ENCODE measurements at regions not wholly inside any gene's neighbourhood (a gene's known extent, or its start where the extent isn't known, plus 50 kb on each side); places are given as distances from the start of the nearest gene placed in this dataset.

DNA sequence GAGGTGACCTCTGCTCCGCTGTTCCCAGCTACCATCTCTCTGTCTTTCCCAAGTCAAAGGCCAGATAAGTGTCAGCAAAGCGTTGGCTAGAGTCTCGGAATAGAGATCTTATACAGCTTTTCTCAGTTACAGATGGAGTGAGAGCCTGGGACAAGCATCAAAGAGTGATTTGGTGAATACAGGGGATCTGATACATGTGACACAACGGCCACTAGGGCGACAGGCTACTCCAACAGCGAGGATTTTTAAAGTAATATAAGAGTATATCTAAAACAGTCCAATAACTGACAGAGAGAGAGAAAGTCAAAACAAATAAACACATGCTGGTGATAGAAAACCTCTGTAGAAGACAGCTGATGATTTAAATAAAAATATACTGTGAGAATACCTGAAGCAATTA is 433.1 kb upstream of the SMIM31 start:
- no peak overlapping the region for H3K4me3 ChIP-seq (ENCODE audit: low read depth, low read length)
- DNase-seq (ENCODE audit: low read depth): no peak
- no peak for TF ChIP-seq POLR2A (IDR thresholded peaks at IDR 0.05; ENCODE audit: extremely low read depth, insufficient read length)
- TF ChIP-seq, protein P1, sequence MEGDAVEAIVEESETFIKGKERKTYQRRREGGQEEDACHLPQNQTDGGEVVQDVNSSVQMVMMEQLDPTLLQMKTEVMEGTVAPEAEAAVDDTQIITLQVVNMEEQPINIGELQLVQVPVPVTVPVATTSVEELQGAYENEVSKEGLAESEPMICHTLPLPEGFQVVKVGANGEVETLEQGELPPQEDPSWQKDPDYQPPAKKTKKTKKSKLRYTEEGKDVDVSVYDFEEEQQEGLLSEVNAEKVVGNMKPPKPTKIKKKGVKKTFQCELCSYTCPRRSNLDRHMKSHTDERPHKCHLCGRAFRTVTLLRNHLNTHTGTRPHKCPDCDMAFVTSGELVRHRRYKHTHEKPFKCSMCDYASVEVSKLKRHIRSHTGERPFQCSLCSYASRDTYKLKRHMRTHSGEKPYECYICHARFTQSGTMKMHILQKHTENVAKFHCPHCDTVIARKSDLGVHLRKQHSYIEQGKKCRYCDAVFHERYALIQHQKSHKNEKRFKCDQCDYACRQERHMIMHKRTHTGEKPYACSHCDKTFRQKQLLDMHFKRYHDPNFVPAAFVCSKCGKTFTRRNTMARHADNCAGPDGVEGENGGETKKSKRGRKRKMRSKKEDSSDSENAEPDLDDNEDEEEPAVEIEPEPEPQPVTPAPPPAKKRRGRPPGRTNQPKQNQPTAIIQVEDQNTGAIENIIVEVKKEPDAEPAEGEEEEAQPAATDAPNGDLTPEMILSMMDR (IDR thresholded peaks at IDR 0.05; ENCODE audit: low read depth, low read length): no peak
- TF ChIP-seq MYC (IDR thresholded peaks at IDR 0.05; ENCODE audit: low read depth, low read length): no peak
- TF ChIP-seq, protein P2, sequence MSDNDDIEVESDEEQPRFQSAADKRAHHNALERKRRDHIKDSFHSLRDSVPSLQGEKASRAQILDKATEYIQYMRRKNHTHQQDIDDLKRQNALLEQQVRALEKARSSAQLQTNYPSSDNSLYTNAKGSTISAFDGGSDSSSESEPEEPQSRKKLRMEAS (IDR thresholded peaks at IDR 0.05; ENCODE audit: low read depth, low read length): no peak

DNA sequence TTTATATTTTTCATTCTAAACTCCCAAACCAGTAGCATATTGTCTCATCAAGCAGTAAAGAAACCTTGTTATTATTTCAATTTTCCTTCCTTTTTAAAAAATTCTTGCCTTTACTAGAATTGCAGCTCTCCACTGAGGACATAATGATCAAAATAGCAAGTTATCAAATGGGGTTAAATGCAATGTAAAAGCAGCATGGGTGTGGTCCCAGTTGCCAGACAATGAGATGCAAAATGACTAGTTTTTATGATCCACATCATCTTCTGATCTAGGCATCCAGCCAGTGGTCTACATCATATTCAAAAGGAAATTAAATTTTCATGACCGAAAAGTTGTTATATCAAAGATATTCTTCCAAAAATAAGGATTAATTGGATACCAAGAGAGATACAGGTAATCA is 427.9 kb upstream of the SMIM31 start:
- no peak for DNase-seq (ENCODE audit: low read depth)
- no peak overlapping the region for H3K4me3 ChIP-seq (ENCODE audit: low read depth, low read length)
- TF ChIP-seq MYC (IDR thresholded peaks at IDR 0.05; ENCODE audit: low read depth, low read length) (no peak), POLR2A (IDR thresholded peaks at IDR 0.05; ENCODE audit: extremely low read depth, insufficient read length) (no peak)
- TF ChIP-seq, protein P1 (IDR thresholded peaks at IDR 0.05; ENCODE audit: low read depth, low read length): no peak
- TF ChIP-seq, protein P2 (IDR thresholded peaks at IDR 0.05; ENCODE audit: low read depth, low read length): no peak

DNA sequence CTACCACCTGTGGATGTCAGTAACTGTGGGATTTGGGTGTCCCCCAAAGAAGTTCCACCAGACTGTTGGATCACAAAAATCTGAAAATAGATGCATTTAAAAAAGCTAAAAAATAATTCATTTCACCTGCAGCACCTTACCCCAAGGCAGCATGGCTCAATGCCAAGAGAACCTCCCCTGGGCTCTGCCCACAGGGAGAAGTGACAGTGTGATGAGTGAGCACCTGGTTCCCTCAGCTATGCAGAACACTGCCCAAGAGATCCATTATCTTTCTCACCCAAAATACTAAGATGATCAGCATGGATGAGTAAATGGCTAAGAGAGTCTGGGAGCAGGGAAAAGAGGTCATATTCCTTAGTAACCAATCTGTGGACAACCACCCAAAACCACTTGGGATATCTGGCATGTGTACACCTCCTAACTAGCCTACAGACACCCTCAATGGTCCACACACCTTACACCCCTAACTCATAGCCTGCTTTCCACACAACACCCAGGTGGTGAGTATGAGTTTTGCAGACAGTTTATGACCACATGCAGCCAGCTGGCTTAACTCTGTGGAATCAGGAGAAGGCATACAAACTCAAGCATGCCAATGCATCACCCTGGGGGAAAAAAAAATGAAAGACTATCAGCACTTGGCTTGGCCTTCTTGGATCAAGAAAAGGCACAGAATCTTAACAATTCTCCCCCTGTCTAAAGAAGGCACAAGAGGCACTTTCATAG is 416.5 kb upstream of the SMIM31 start:
- H3K4me3 ChIP-seq (ENCODE audit: low read depth, low read length): no peak overlapping the region
- TF ChIP-seq, protein P1 (IDR thresholded peaks at IDR 0.05; ENCODE audit: low read depth, low read length): no peak
- TF ChIP-seq POLR2A (IDR thresholded peaks at IDR 0.05; ENCODE audit: extremely low read depth, insufficient read length): no peak
- no peak for TF ChIP-seq MYC (IDR thresholded peaks at IDR 0.05; ENCODE audit: low read depth, low read length)
- TF ChIP-seq, protein P2 (IDR thresholded peaks at IDR 0.05; ENCODE audit: low read depth, low read length): no peak
- DNase-seq (ENCODE audit: low read depth): no peak

DNA sequence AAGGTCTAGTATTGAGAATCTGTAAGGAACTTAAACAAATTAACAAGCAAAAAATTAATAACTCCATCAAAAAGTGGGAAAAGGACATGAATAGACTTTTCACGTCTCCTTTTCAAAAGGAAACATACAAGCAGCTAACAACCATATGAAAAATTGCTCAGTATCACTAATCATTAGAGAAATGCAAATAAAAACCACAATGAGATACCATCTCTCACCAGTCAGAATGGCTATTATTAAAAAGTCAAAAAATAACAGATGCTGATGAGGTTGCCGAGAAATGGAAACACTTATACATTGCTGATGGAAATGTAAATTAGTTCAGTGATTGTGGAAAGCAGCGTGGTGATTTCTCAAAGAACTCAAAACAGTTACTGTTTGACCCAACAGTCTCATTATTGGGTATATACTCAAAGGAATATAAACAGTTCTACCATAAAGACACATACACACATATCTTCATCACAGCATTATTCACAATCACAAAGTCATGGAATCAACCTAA is 410.4 kb upstream of the SMIM31 start:
- no peak overlapping the region for H3K4me3 ChIP-seq (ENCODE audit: low read depth, low read length)
- TF ChIP-seq POLR2A (IDR thresholded peaks at IDR 0.05; ENCODE audit: extremely low read depth, insufficient read length): no peak
- TF ChIP-seq, protein P2 (IDR thresholded peaks at IDR 0.05; ENCODE audit: low read depth, low read length): no peak
- TF ChIP-seq, protein P1 (IDR thresholded peaks at IDR 0.05; ENCODE audit: low read depth, low read length): no peak
- TF ChIP-seq MYC (IDR thresholded peaks at IDR 0.05; ENCODE audit: low read depth, low read length): no peak
- DNase-seq (ENCODE audit: low read depth): no peak

DNA sequence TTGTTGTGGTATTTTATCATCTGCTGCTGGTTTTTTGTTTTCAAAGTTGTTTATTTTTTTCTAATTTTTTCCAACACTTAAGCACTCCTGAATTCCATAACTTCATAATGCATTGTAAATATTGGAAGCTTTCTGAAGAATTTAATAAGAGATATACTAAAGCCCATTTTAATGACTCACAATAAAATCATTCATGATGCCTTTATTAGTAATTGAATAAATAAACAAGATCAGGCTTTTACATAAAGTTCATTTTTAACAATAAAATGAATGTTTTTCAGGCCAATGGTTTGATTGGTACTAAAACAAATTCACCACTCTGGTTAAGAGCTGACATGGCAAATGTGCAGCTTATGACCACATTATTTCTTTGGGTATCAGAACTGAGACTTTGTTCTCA is 408.2 kb upstream of the SMIM31 start:
- DNase-seq (ENCODE audit: low read depth): no peak
- TF ChIP-seq, protein P2 (IDR thresholded peaks at IDR 0.05; ENCODE audit: low read depth, low read length): no peak
- TF ChIP-seq MYC (IDR thresholded peaks at IDR 0.05; ENCODE audit: low read depth, low read length): no peak
- no peak for TF ChIP-seq POLR2A (IDR thresholded peaks at IDR 0.05; ENCODE audit: extremely low read depth, insufficient read length)
- TF ChIP-seq, protein P1 (IDR thresholded peaks at IDR 0.05; ENCODE audit: low read depth, low read length): no peak
- H3K4me3 ChIP-seq (ENCODE audit: low read depth, low read length): no peak overlapping the region

Measured in NB4 (cell line).